GM04503 (cell line): ENCODE measurements at regions not wholly inside any gene's neighbourhood (a gene's known extent, or its start where the extent isn't known, plus 50 kb on each side); places are given as distances from the start of the nearest gene placed in this dataset.

Experiments used
- DNase-seq: peaks from one replicate; pipeline ENCODE4 v3.0.0-alpha.2; 2012; ENCODE audit warnings: low read depth

DNA sequence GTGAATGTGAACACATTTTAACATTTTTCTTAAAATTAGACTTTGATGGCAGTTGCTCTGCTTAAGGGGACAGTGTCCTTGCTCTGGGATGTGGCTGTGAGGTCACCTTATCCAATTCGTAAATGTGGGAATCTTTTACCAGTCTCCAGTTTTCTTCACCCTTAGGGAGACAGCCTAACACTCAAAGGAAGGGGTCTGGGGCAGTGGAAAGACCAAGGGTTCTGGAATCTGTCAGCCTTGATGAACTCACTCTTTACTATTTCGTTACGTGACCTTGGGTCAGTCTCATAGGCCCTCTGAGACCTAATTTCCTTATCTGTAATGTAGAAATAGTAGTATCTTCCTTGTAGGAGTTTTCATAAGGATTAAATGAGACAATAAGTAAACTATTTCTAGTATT, 245.6 kb upstream of the ATP2B1 start:
- DNase-seq, result no peak

DNA sequence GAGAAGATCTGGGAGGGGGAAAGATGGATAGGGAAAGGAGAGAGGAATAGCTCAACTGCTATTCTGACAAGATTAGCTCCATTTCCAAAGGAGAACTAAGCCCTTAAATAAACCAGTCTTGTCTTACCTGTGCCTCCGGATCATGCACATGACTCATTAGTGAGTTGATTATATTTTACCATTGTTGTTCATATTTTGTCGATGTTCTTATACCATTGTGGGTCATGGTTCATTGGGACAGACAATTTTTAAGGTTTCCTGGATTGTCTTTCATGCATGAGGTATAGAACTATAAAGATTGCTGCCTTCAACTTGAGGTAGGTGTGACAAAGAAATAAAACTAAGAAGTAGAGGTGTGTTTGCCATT, 243.0 kb upstream of the ATP2B1 start:
- no peak for DNase-seq

DNA sequence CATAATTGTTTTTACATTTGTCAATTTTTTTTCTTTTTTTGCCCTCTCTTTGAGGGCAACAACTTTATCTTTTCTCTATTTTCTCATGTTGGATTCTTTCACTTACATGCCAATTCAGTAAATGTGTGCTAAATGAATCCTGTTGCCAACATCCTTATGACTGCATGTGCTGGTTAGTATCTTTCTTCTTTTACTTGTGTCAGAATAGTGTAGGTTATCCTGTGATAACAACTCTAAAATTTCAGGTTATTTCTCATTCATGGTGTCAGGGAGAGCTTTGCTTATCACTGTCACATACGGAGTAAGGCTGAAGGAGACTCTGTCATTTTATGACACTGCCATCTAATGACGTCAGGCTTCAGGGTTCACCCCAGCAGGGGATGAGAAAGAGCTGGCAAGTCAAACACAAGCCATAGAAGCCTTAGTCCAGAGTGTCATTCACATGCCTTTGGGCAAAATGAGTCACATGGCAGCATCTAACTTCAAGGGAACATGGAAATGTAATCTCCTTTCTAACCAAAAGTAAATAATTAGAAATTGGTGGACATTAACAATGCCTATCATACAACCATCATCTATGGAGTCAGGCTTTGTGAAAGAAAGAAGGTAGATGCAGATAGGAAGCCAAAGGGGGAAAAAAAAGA, 242.5 kb upstream of the ATP2B1 start:
- DNase-seq, result peak; percentile 27

DNA sequence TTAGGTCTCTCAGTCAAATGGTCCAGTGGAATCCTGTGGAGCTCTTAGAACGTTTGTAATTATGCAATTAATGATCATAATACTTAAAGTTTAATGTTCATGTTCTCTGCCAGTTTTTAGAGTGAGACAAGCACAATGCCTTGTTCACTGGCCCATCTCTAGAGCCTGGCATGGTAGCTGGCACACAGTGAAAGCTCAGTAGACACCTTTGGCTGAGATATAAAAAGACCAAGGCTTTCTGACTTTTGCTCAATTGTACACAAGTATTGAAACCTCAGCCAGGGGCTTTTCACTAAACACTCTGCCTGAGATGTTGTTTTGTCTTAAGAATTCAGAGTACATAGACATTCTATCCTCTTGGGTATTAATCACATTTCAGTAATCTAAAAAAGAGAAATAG, 241.8 kb upstream of the ATP2B1 start:
- DNase-seq, result no peak

DNA sequence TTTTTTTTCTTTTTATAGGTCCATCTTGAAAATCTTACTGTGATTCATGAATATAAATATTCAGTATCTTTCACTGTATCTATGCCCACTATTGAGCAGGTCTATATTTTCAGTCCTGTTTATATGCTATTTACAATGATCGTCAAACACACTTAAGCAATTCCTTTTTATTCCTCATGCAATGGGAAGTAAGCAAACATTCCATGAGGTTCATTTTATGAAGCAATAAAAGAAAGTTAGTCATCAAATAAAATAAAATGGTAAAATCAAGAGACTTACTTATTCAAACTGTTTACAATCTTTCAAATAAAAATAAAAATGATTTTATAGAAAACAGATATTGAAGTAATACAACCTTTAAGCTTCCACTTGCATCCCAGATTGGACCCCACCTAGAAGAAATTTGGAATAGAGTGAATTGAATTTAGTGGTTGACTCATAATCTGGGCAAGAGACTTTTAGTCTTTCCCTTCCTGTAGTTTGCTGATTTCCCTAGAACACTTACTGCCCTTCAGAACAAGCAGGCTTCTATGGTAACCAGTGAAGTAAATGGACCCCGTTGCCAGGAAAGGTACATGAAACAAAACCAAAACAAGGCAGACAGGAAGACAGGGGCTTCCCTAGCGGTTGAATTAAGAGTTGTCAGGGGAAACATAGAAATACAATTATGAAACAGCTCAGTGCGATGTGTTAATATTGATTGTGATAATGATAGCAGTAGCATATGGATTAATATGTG, 241.0 kb upstream of the ATP2B1 start:
- peak; percentile 63 for DNase-seq

DNA sequence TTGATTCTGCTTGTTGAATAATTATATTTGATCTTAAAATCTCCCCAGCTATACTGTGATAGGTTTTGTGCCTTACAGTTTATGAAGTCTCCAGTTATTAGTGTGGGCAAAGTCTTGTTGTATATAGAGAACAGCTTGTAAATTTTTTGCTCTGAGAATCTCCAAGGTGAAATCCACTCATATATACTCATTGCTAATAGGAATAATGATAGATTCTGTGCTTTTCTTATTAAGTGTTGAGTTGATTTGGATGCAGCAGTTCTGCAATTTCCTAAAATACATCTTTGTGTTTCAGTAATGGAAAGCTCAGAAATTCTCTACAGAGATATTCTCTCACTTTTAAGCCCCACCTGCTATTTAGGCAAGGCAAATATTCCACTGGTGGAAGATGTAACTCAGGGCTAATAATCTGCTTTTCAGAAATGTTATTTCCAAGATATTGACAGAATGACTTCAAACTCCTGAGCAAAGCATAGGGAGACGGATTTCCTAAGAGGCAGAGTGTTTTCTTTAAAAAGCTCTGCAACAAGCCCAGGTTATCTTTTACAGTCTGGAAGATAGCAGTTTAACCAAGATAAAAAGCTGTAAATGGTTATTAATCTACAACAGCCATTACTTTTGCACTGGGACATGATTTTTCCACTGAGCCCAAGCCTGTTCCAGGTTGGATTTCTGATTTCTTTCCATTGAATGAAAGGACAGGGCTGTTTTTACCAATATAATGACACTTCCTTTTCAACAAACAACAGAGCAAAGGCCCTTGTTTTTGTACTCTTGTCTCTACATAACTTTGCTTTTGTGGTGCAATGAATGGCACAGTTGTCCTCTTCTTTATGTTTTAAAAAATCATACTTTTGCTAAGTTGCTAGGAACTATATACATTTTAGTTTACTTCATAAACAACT, 239.9 kb upstream of the ATP2B1 start:
- no peak for DNase-seq

DNA sequence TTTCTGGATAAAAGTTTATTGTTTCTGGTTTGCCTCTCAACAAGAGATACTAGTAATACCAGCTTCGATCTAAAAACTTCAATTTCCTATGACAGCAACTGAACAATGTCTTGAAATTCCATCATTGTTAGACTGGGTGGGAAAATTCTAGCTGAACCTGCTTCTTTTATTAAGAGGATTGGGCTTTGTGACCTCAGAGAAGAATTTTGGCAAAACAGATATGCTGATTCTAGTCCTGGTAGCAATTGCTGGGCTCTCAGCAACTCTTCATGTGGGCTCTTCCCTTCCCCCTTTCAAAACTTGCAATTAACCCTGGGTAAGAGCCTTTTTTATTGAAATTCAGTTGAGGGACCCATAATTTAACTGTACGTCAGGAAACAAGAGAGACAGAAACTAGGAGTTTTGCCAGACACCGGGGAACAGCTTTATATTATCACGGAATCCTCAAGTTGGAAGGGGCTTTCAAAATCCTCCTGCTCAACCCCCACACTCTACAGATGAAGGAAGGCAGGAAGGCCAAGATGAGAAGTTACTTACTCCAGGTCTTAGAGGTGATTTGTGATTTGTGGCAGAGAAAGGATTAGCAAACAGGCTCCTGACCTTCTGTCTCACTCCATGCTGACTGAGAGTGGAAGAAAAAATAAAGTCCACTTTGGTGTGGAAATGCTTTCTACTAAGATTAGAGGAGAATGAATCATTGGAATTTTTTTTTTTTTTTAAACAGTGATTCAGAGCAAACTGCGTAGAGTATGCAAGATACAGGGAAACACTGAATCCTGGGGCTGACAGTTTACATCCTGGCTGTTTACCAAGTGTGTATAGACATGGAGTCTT, 239.0 kb upstream of the ATP2B1 start:
- DNase-seq, result peak; percentile 77

DNA sequence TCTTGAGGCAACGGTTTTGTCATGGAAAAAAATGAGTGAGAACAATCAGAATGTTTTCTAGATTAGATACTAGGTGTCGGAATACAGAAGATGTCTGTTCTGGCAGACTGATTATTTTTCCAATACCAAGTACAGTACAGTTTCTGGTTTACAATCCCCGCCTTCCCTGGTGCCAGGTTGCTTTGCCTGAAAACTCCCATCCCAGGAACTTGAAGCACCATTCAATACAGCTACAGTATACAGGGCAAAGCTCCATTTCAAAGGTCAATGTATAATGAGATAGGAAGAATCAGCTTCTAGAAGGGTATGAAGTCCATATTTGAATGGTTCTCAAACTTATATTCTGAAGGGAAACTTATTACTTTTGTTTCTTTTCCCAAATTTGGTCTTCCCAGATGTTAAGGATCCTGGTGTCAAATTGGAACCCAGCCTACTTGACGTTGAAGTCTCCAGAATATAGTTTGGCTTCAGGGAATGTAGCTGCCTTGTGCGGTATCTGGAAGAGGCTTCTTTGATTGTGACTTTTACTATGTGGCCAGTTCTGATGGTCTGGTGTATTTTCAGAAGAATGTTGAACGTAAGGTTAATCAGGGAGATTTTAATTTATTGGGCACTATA, 238.0 kb upstream of the ATP2B1 start:
- DNase-seq, result no peak

DNA sequence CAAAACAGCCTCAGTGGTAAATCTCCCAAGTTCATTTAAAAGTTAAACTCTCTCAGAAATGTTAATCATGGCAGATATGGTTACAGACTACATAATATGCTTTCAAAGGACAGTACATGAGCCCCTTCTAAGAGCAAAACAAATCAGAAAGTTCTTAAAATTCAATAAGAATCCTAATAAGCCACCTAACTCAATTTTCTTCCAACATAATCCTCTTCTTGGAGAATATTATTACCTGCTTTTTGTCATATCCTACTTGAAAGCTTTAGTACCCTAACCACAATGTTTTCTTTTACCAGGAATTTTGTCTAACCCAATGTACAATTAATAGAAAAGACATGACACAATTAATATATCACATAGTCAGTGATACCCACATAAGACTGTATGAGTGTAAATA, 236.5 kb upstream of the ATP2B1 start:
- DNase-seq, result no peak

DNA sequence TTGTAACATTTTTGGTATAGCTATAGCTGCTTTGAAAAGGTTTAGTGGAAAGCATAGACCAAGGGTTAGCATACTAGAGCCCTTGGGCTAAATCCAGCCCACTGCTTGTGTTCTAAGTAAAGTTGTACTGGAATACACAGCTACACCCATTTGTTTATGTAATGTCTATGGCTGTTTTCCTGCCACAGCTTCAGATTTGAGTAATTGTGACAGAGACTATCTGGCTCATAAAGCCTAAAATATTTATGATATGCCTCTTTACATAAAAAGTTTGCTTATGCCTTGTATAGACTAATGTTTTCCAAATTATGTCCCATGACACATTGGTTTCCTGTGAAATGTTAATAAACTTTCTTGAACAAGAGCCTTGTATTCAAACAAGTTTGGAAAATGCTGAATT, 234.8 kb upstream of the ATP2B1 start:
- DNase-seq, result no peak

DNA sequence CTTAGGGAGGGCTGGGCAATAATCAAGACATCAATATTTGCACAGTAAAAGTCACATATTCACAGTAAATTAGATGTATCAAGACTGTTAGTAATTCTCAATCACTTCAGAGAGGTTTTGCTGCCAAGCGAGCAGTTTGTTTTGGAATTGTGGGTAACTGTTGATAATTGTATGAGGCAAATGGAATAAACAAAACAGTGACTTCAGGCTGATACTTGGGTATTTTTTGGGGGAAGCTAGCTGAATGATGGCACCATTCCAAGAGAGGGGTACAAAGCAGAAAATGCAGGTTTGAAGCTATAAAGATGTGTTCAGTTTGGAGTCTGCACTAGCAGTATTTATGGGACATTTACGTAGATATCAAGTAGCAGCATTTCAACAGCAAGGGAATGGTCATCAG, 232.8 kb upstream of the ATP2B1 start:
- no peak for DNase-seq

DNA sequence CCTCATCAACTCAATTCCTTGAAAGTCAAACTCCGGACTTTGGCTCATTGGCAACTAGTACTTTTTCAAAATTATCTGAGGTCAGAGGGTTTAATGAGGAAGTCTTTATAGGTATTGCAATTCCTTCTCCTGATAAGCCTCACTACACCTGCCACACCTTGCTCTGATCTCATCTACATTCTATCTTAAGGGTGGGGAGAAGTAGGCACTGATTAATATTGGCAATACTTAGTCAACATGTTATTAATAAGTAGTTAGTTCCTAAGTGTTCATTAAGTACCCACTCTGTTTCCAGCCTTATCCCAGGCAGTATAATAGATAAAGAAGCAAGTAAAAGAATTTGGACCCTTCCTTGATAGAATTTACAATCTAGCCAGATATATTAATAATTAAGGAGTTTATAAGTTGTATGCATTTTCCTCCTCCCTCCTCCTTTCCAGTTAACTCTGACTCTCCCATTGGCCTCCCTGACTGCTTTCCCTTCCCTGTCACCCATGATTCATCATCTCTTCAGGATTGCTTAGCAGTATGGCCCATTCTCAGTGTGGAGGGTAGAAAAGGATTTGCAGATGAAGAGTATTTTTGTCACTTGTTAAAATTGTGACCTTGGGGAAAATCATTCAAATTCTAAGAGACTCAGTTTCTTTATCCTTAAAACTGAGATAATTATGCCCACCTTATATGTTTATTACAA, 231.0 kb upstream of the ATP2B1 start:
- no peak for DNase-seq

DNA sequence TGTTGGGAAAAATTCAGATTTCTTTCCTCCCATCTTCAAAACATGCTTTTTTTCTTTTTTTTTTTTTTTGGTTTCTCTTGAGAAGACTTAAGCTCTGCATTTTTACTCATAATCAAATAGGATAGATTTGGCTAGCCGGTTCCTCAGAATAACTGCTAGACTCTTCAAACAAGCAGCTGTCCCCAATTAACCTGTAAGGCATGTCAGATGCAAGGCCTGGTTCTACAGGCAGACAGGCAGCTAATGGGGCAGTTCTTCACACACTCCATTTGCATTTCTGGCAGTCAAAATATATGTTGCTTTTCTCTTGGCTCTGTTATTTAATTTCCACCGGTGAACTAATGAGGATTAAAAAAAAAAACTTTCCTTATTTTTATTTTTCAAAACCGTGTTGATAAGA, 228.0 kb upstream of the ATP2B1 start:
- DNase-seq, result no peak

DNA sequence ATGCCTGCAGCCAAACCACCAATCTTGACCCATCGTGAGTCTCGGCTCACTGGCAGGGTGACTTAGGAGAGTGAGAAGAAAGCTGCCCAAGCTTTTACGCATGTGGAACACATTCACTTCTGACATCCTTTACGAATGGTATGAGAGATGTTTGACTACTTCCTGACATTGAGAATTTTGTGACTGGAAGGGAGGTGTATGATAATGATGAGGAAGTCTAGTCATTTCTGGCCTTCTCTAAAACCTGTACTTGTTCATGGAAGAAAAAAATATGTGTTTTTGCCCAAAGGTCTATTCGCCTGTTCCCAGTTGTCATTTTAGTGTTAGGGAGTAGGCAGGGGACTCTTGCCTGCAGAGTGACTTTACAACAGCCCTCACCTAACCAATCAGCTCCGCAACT, 227.2 kb upstream of the ATP2B1 start:
- no peak for DNase-seq

DNA sequence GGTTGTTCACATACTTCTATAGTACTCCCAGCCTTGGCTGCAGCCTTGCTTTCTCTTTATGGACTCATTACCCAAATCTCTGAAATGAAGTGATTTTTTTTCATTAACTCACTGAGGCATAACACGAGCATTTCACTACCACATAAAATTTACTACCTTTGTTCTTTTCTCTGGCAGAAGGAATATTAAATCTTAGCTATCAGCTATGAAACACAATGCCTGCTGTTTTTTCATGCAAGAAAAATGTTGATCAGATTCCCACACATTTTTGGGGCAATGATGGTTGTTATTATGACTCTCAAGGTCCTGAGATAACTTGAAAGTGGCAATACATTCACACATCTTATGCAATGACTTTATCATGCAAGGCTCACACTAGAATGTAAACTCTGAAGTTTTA, 225.3 kb upstream of the ATP2B1 start:
- DNase-seq, result peak; percentile 90

DNA sequence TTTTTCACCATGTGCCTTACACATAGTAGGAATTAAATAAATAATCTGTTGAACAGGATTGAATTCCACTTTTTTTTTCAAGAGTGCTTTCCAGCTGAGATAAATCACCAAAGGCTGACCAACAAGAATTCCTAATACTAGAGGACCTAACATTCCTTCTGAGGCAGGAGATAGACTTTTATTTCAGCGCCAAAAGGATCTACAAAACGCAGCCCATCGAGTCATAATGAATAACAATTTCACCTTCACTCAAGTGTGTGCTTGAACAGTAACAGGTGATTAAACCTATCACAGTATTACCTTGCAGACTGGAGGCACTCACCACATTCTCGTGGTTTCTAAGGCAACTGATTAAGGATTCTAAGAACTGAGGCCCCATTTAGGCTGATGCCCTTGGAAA, 224.3 kb upstream of the ATP2B1 start:
- DNase-seq, result no peak

DNA sequence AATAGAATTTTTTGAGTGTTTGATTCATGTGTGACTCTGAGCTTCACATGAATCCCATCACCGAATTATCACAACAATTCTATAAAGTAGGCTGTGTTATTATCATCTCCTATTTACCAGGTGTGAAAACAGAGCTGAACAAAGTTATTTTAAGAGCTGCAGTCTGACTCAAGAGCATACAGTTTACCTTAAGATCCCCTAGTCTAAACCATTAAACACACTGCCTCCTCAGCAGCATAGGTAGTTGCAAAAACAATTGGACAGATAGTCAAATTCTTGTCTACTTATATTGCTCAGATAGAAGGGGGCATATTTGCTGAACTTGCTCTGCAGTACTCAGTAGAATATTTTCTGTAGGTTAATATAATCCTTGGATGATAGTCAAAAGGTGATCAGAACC, 219.8 kb upstream of the ATP2B1 start:
- DNase-seq, result no peak

DNA sequence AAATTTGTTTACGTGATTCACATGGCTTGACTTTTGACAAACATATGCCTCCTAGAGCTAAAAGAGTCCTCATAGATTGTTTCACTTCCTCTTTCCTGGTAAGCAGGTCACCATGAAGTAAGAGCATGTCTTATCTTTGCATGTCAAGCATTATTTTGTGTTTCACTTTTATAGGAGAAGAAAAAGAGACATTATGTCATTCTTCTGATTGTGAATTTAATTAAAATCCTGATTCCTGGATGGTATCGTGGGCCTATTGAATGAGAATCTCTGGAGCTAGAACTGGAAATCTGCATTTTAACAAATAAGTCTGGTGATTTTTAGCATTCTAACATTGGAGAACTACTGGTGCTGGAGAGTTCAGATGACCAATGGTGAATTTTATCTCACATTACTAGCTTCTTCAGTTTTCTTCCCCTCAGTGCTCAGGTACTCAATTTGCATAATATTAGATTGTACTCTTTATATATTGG, 218.6 kb upstream of the ATP2B1 start:
- DNase-seq, result no peak

DNA sequence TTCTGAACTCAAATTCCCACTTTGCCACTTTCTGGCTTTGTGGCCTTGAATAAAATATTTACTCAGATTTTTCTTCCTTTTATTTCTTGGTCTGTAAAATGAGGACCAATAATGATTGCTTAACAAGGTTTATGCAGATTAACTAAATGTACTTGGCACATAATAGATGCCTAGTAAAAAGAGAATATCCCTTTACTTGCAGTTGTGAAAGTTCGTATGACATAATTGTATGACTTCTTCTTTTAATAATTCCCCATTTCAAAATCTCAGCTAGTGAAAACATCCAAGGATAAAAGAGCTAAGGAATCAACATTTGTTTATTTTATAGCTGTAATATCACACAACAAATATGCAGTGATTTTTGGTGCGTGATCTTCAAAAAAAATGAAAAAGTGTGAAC, 215.6 kb upstream of the ATP2B1 start:
- no peak for DNase-seq

DNA sequence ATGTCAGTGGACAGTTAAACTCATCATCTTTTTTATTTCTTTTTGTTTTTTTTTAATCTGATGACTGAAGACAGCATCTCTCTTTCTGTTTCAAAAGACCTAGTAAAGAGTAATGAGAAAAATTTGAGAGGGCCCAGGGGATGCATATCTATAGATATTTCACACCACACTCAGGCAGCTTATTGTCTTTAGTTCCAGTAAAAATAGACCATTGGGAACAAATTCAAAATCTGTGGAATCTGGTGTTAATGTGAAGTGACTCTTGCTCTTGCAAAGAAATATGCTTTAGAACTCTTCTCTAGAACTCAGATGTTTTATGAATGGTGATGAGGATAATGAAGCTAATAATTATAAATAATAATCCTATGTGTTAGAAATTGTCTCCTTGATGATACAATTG, 214.5 kb upstream of the ATP2B1 start:
- no peak for DNase-seq

DNA sequence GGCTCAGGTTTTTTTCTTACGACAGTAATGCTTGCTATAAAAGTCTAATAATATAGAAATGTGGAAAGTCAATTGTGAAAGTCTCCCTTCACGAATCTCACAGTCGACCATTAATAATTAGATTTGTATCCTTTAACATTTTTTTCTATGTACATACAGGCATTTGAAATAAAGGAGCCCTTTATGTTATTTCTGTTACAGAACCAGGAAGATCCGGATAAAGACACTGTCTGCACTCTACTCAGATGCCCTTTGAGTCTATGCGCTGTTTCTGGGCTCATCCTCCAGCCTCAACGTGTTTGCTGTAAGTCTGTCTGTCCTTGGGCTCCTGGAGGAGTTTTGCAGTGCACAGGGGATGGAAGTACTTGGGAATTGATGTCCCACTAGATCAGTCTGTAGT, 212.2 kb upstream of the ATP2B1 start:
- no peak for DNase-seq
